ENCODE measurements at regions not wholly inside any gene's neighbourhood (a gene's known extent, or its start where the extent isn't known, plus 50 kb on each side); places are given as distances from the start of the nearest gene placed in this dataset.
"Not testable (repeated sequence)": the region's sequence is repeated elsewhere in the genome, so short reads cannot be mapped to it uniquely, and the experiment has no call there.

GRCh38 chr14:27862684-27863083 lies 903.9 kb upstream of the FOXG1 start:
- TF ChIP-seq CTCF (IDR thresholded peaks at IDR 0.05) = no peak
- no peak for DNase-seq
- Mint-ChIP-seq H3K4me1 (no peaks in the 10 kb centered on the region), H3K4me3 (no peak overlapping the region), H3K9me3 (no peaks in the 10 kb centered on the region), H3K27me3 (ENCODE audit: low read depth, poor library complexity) (no peaks in the 10 kb centered on the region), H3K27ac (no peak overlapping the region), H3K36me3 (ENCODE audit: low read depth) (no peaks in the 10 kb centered on the region)

GRCh38 chr14:27863166-27863565 lies 903.4 kb upstream of the FOXG1 start:
- no peaks in the 10 kb centered on the region for H3K4me1 Mint-ChIP-seq

GRCh38 chr14:27881063-27881462 lies 885.5 kb upstream of the FOXG1 start:
- no peaks in the 10 kb centered on the region for H3K27me3 Mint-ChIP-seq (ENCODE audit: low read depth, poor library complexity)
- H3K36me3 Mint-ChIP-seq (ENCODE audit: low read depth) = no peaks in the 10 kb centered on the region
- no peak overlapping the region for H3K4me3 Mint-ChIP-seq
- H3K9me3 Mint-ChIP-seq = no peaks in the 10 kb centered on the region
- no peak overlapping the region for H3K27ac Mint-ChIP-seq
- H3K4me1 Mint-ChIP-seq = no peaks in the 10 kb centered on the region
- no peak for DNase-seq
- TF ChIP-seq CTCF (IDR thresholded peaks at IDR 0.05) = no peak

More at GRCh38 chr14:27863166-27863565, 903.4 kb upstream of the FOXG1 start:
- H3K4me3 Mint-ChIP-seq = no peak overlapping the region
- no peak for DNase-seq
- H3K9me3 Mint-ChIP-seq = no peaks in the 10 kb centered on the region
- no peak for TF ChIP-seq CTCF (IDR thresholded peaks at IDR 0.05)
- no peak overlapping the region for H3K27ac Mint-ChIP-seq
- no peaks in the 10 kb centered on the region for H3K27me3 Mint-ChIP-seq (ENCODE audit: low read depth, poor library complexity)
- H3K36me3 Mint-ChIP-seq (ENCODE audit: low read depth) = no peaks in the 10 kb centered on the region

GRCh38 chr14:27881646-27882045 lies 884.9 kb upstream of the FOXG1 start:
- H3K4me1 Mint-ChIP-seq = no peaks in the 10 kb centered on the region
- DNase-seq = no peak
- no peaks in the 10 kb centered on the region for H3K36me3 Mint-ChIP-seq (ENCODE audit: low read depth)
- no peak overlapping the region for H3K27ac Mint-ChIP-seq
- no peak overlapping the region for H3K4me3 Mint-ChIP-seq
- no peak for TF ChIP-seq CTCF (IDR thresholded peaks at IDR 0.05)
- H3K9me3 Mint-ChIP-seq = no peaks in the 10 kb centered on the region
- no peaks in the 10 kb centered on the region for H3K27me3 Mint-ChIP-seq (ENCODE audit: low read depth, poor library complexity)

- H3K27ac Mint-ChIP-seq = no peak overlapping the region
- H3K36me3 Mint-ChIP-seq (ENCODE audit: low read depth) = no peaks in the 10 kb centered on the region
- H3K27me3 Mint-ChIP-seq (ENCODE audit: low read depth, poor library complexity) = no peaks in the 10 kb centered on the region
- TF ChIP-seq CTCF (IDR thresholded peaks at IDR 0.05) = no peak
- H3K9me3 Mint-ChIP-seq = no peaks in the 10 kb centered on the region
- no peak for DNase-seq
- H3K4me1 Mint-ChIP-seq = no peaks in the 10 kb centered on the region
- no peak overlapping the region for H3K4me3 Mint-ChIP-seq
Measured at GRCh38 chr14:27886256-27886655, 880.3 kb upstream of the FOXG1 start.

GRCh38 chr14:27890259-27890658 lies 876.3 kb upstream of the FOXG1 start:
- no peak for TF ChIP-seq CTCF (IDR thresholded peaks at IDR 0.05)
- Mint-ChIP-seq H3K9me3 (no peaks in the 10 kb centered on the region), H3K4me3 (no peak overlapping the region), H3K27me3 (ENCODE audit: low read depth, poor library complexity) (no peaks in the 10 kb centered on the region), H3K27ac (no peak overlapping the region), H3K36me3 (ENCODE audit: low read depth) (no peaks in the 10 kb centered on the region), H3K4me1 (no peaks in the 10 kb centered on the region)
- DNase-seq = no peak

- H3K27me3 Mint-ChIP-seq (ENCODE audit: low read depth, poor library complexity); H3K9me3 Mint-ChIP-seq; H3K27ac Mint-ChIP-seq; DNase-seq; H3K36me3 Mint-ChIP-seq (ENCODE audit: low read depth); H3K4me3 Mint-ChIP-seq; H3K4me1 Mint-ChIP-seq: not testable (repeated sequence)
Measured at GRCh38 chr14:27908484-27908883, 858.1 kb upstream of the FOXG1 start.

Measured in nephron progenitor cell (in vitro differentiated cells).